ENCODE measurements at regions not wholly inside any gene's neighbourhood (a gene's known extent, or its start where the extent isn't known, plus 50 kb on each side); places are given as distances from the start of the nearest gene placed in this dataset.

- Histone ChIP-seq H3K27ac (no peak overlapping the region), H3K4me3 (no peak overlapping the region), H3K4me1 (no peaks in the 10 kb centered on the region), H3K27me3 (no peaks in the 10 kb centered on the region), H3K36me3 (no peaks in the 10 kb centered on the region), H3K9me3 (no peaks in the 10 kb centered on the region)
- TF ChIP-seq POLR2A (IDR thresholded peaks at IDR 0.05) = no peak
- no peak for TF ChIP-seq CTCF (IDR thresholded peaks at IDR 0.05 in 4 of 5, conservative IDR thresholded peaks at IDR 0.05 in 1 of 5)
- ATAC-seq (no peak), DNase-seq (no peak)
- in situ Hi-C loops (cut with MboI; ENCODE audit: low sequenced_read_pairs in 4 of 4) = no loop called here
- intact Hi-C loops (cut with DNase I; ENCODE audit: low total_unique reads) = no loop called here
Measured at GRCh38 chr5:107023732-107024131, 647.0 kb downstream of the EFNA5 start.

GRCh38 chr5:107021575-107021974 lies 649.2 kb downstream of the EFNA5 start:
- in situ Hi-C loops (cut with MboI; ENCODE audit: low sequenced_read_pairs in 4 of 4) = no loop called here
- TF ChIP-seq CTCF (IDR thresholded peaks at IDR 0.05 in 4 of 5, conservative IDR thresholded peaks at IDR 0.05 in 1 of 5) (no peak), POLR2A (IDR thresholded peaks at IDR 0.05) (no peak)

GRCh38 chr5:107020626-107021025 lies 650.1 kb downstream of the EFNA5 start:
- no peaks in the 10 kb centered on the region for H3K4me1 ChIP-seq
- no peaks in the 10 kb centered on the region for H3K36me3 ChIP-seq
- H3K27me3 ChIP-seq = no peaks in the 10 kb centered on the region
- no peak for ATAC-seq
- H3K27ac ChIP-seq = no peak overlapping the region
- no peaks in the 10 kb centered on the region for H3K9me3 ChIP-seq
- H3K4me3 ChIP-seq = no peak overlapping the region
- in situ Hi-C loops (cut with MboI; ENCODE audit: low sequenced_read_pairs in 4 of 4) = no loop called here
- intact Hi-C loops (cut with DNase I; ENCODE audit: low total_unique reads) = no loop called here
- TF ChIP-seq CTCF (IDR thresholded peaks at IDR 0.05 in 4 of 5, conservative IDR thresholded peaks at IDR 0.05 in 1 of 5) (no peak), POLR2A (IDR thresholded peaks at IDR 0.05) (no peak)
- DNase-seq = no peak

More at GRCh38 chr5:107021575-107021974, 649.2 kb downstream of the EFNA5 start:
- no peaks in the 10 kb centered on the region for H3K36me3 ChIP-seq
- H3K4me3 ChIP-seq = no peak overlapping the region
- ATAC-seq = peak in 1 of 2 donors; percentile 49
- H3K27ac ChIP-seq = no peak overlapping the region
- H3K4me1 ChIP-seq = no peaks in the 10 kb centered on the region
- intact Hi-C loops (cut with DNase I; ENCODE audit: low total_unique reads) = no loop called here
- no peak for DNase-seq
- no peaks in the 10 kb centered on the region for H3K27me3 ChIP-seq
- no peaks in the 10 kb centered on the region for H3K9me3 ChIP-seq

GRCh38 chr5:107017616-107018015 lies 653.1 kb downstream of the EFNA5 start:
- Histone ChIP-seq H3K27me3 (no peaks in the 10 kb centered on the region), H3K4me3 (no peak overlapping the region), H3K36me3 (no peaks in the 10 kb centered on the region), H3K9me3 (no peaks in the 10 kb centered on the region), H3K4me1 (no peaks in the 10 kb centered on the region), H3K27ac (no peak overlapping the region)
- in situ Hi-C loops (cut with MboI; ENCODE audit: low sequenced_read_pairs in 4 of 4) = no loop called here
- no peak for TF ChIP-seq POLR2A (IDR thresholded peaks at IDR 0.05)
- TF ChIP-seq CTCF (IDR thresholded peaks at IDR 0.05 in 4 of 5, conservative IDR thresholded peaks at IDR 0.05 in 1 of 5) = no peak
- ATAC-seq = no peak
- intact Hi-C loops (cut with DNase I; ENCODE audit: low total_unique reads) = no loop called here
- DNase-seq = no peak

GRCh38 chr5:107012371-107012770 lies 658.4 kb downstream of the EFNA5 start:
- in situ Hi-C loops (cut with MboI; ENCODE audit: low sequenced_read_pairs in 4 of 4) = no loop called here
- Histone ChIP-seq H3K4me3 (no peak overlapping the region), H3K27ac (no peak overlapping the region), H3K36me3 (no peaks in the 10 kb centered on the region), H3K4me1 (no peaks in the 10 kb centered on the region), H3K27me3 (no peaks in the 10 kb centered on the region), H3K9me3 (no peaks in the 10 kb centered on the region)
- DNase-seq (no peak), ATAC-seq (no peak)
- intact Hi-C loops (cut with DNase I; ENCODE audit: low total_unique reads) = no loop called here
- TF ChIP-seq CTCF (IDR thresholded peaks at IDR 0.05 in 4 of 5, conservative IDR thresholded peaks at IDR 0.05 in 1 of 5) (no peak), POLR2A (IDR thresholded peaks at IDR 0.05) (no peak)
